ENCODE measurements at regions not wholly inside any gene's neighbourhood (a gene's known extent, or its start where the extent isn't known, plus 50 kb on each side); places are given as distances from the start of the nearest gene placed in this dataset.

- Histone ChIP-seq H3K4me1 (ENCODE audit: insufficient read depth, low read length, severe bottlenecking) (no peaks in the 10 kb centered on the region), H3K27me3 (ENCODE audit: insufficient read depth, low read length) (no peaks in the 10 kb centered on the region), H3K4me3 (ENCODE audit: low read depth, low read length, poor library complexity, severe bottlenecking) (no peak overlapping the region), H3K9ac (ENCODE audit: low read length) (no peak overlapping the region), H3K79me2 (ENCODE audit: insufficient read depth, low read length) (no peaks in the 10 kb centered on the region), H3K4me2 (ENCODE audit: low read length) (no peak overlapping the region), H4K20me1 (ENCODE audit: insufficient read depth, low read length) (no peaks in the 10 kb centered on the region), H3K27ac (ENCODE audit: low read depth, low read length, poor library complexity, severe bottlenecking) (no peak overlapping the region), H3K9me3 (ENCODE audit: low read length) (no peaks in the 10 kb centered on the region), H2AFZ (ENCODE audit: low read length) (no peak overlapping the region), H3K9me2 (ENCODE audit: low read depth, low read length) (no peaks in the 10 kb centered on the region), H3K36me3 (ENCODE audit: insufficient read depth, low read length) (no peaks in the 10 kb centered on the region), H3F3A (ENCODE audit: insufficient read depth, low read length) (no peaks in the 10 kb centered on the region)
- TF ChIP-seq EZH2 (IDR thresholded peaks at IDR 0.05; ENCODE audit: borderline replicate concordance, low read length) (no peak), CTCF (IDR thresholded peaks at IDR 0.05; ENCODE audit: low read length) (no peak)
These were observed 636.1 kb downstream of the ACTL7B start for GRCh38 chr9:108219664-108220063.

DNA sequence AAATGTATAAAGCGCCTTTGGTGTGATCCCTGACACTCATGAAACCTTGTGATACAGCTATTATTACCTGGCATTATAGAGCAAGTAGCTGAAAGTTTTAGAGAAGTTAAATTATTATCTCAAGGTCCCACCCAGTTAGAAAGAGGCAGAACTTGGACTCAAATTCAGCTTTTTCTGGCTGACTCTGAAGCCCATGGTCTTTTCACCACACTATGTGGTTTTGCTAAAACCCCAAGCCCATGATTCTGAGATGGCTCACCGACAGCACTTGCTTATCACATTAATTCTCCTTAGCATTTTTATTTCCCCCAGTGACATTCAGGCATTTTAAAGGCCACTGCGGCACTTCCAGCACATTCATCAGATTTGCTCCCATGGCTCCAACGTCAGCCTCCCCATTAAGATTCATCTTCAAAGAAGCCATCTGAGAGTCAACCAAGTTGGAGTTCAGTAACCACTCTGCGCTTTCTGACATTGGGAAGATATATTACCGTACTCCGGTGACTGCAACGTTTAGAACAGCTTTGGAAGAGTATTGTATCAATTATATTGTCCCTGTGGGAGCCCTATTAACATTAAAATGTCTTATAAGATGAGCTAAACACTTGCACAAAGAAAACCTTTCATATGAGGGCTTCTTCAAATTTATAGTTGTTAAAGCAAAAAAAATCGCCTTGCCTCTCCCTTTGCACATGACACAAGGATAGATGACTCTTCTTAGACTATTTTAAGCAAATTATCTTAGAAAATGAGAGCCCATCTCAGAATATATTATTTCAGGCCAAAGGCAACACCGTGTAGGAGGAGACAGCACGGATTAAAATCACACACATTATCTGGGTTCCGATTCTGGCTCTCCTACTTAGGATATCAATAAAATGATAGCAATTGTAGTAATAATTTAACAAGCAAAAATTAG lies 638.1 kb downstream of the ACTL7B start:
- Histone ChIP-seq H3F3A (ENCODE audit: insufficient read depth, low read length) (no peaks in the 10 kb centered on the region), H3K9ac (ENCODE audit: low read length) (no peak overlapping the region), H3K4me2 (ENCODE audit: low read length) (no peak overlapping the region), H3K9me2 (ENCODE audit: low read depth, low read length) (no peaks in the 10 kb centered on the region), H3K4me3 (ENCODE audit: low read depth, low read length, poor library complexity, severe bottlenecking) (no peak overlapping the region), H3K9me3 (ENCODE audit: low read length) (no peaks in the 10 kb centered on the region), H3K27me3 (ENCODE audit: insufficient read depth, low read length) (no peaks in the 10 kb centered on the region), H2AFZ (ENCODE audit: low read length) (no peak overlapping the region), H3K27ac (ENCODE audit: low read depth, low read length, poor library complexity, severe bottlenecking) (no peak overlapping the region), H4K20me1 (ENCODE audit: insufficient read depth, low read length) (no peaks in the 10 kb centered on the region), H3K79me2 (ENCODE audit: insufficient read depth, low read length) (no peaks in the 10 kb centered on the region), H3K4me1 (ENCODE audit: insufficient read depth, low read length, severe bottlenecking) (no peaks in the 10 kb centered on the region), H3K36me3 (ENCODE audit: insufficient read depth, low read length) (no peaks in the 10 kb centered on the region)
- TF ChIP-seq EZH2 (IDR thresholded peaks at IDR 0.05; ENCODE audit: borderline replicate concordance, low read length) (no peak), CTCF (IDR thresholded peaks at IDR 0.05; ENCODE audit: low read length) (no peak)

DNA sequence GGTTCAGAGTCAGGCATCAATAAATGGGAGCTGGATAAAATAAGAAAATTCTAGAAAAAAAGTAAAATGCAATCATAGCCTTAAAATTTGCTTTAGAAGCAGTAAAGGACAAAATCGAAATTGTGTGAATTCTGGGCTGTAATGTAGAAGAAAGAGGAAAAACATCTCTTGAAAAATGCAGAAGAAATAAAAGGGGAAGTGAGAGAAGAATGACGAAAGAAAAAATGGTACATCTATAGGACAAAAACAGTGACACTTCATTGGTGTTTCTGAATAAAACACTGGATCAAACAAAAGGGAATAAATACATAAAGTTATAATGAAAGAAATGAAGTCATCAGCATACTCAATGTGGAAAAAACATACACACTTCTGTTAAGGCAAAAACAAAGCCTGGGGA lies 642.3 kb downstream of the ACTL7B start:
- Histone ChIP-seq H3K79me2 (ENCODE audit: insufficient read depth, low read length) (no peaks in the 10 kb centered on the region), H2AFZ (ENCODE audit: low read length) (no peak overlapping the region), H3K9ac (ENCODE audit: low read length) (no peak overlapping the region), H4K20me1 (ENCODE audit: insufficient read depth, low read length) (no peaks in the 10 kb centered on the region), H3K36me3 (ENCODE audit: insufficient read depth, low read length) (no peaks in the 10 kb centered on the region), H3K27me3 (ENCODE audit: insufficient read depth, low read length) (no peaks in the 10 kb centered on the region), H3K9me3 (ENCODE audit: low read length) (no peaks in the 10 kb centered on the region), H3K27ac (ENCODE audit: low read depth, low read length, poor library complexity, severe bottlenecking) (no peak overlapping the region), H3K4me3 (ENCODE audit: low read depth, low read length, poor library complexity, severe bottlenecking) (no peak overlapping the region), H3F3A (ENCODE audit: insufficient read depth, low read length) (no peaks in the 10 kb centered on the region), H3K9me2 (ENCODE audit: low read depth, low read length) (no peaks in the 10 kb centered on the region), H3K4me1 (ENCODE audit: insufficient read depth, low read length, severe bottlenecking) (no peaks in the 10 kb centered on the region), H3K4me2 (ENCODE audit: low read length) (no peak overlapping the region)
- TF ChIP-seq EZH2 (IDR thresholded peaks at IDR 0.05; ENCODE audit: borderline replicate concordance, low read length), result no peak
- TF ChIP-seq CTCF (IDR thresholded peaks at IDR 0.05; ENCODE audit: low read length), result no peak

All from OCI-LY1 (cell line).